Right lobe of liver (tissue), 6 donors: ENCODE measurements at regions not wholly inside any gene's neighbourhood (a gene's known extent, or its start where the extent isn't known, plus 50 kb on each side); places are given as distances from the start of the nearest gene placed in this dataset.
"Not testable (repeated sequence)": the region's sequence is repeated elsewhere in the genome, so short reads cannot be mapped to it uniquely, and the experiment has no call there.

Source experiments
- ATAC-seq, 4 donors: fragments of 200-7000 bp; cut with Tn5 transposase; one replicate each; pipeline ENCODE4 v1.9.1; 2020; ENCODE audit warnings: mild to moderate bottlenecking in 4 of 4, moderate library complexity in 4 of 4
- DNase-seq, 3 donors: peaks; one replicate each; pipeline ENCODE4 v3.0.0-alpha.2; 2020
- H3K27ac ChIP-seq, 3 donors: fragments of 200-600 bp; one replicate each; pipeline ENCODE4 v1.8.0; 2022
- H3K27me3 ChIP-seq, 2 donors: fragments of 200-600 bp; one replicate each; pipeline ENCODE4 v1.8.0; 2022
- H3K36me3 ChIP-seq, 4 donors: fragments of 200-600 bp; sonication (generic) in 1 of 4; one replicate each; pipeline versions ENCODE4 v1.5.1 to v1.8.0; 2017 to 2022; ENCODE audit warnings: control low read depth in 1 of 4
- H3K4me1 ChIP-seq, 4 donors: fragments of 200-600 bp; sonication (generic) in 1 of 4; one replicate each; pipeline versions ENCODE4 v1.5.1 to v1.8.0; 2017 to 2022; ENCODE audit warnings: control low read depth in 1 of 4
- H3K4me3 ChIP-seq, 3 donors: fragments of 200-600 bp; one replicate each; pipeline ENCODE4 v1.8.0; 2022
- H3K9me3 ChIP-seq, 4 donors: fragments of 200-600 bp; sonication (generic) in 1 of 4; one replicate each; pipeline versions ENCODE4 v1.5.1 to v1.8.0; 2017 to 2022; ENCODE audit warnings: control low read depth in 1 of 4
- POLR2A ChIP-seq: fragments of 450-650 bp; IDR thresholded peaks from one replicate; pipeline ENCODE4 v1.6.1; 2017; ENCODE audit warnings: antibody characterized with exemption, mild to moderate bottlenecking
- WGBS: methylation state at CpG from one replicate; pipeline ENCODE4 v1.1.6; 2018; ENCODE audit warnings: low coverage, low lambda C conversion rate; ENCODE audit not compliant: insufficient coverage; ENCODE audit errors: missing lambda C conversion rate; 5-methylcytosine and 5-hydroxymethylcytosine counted together
- intact Hi-C, 2 donors: fragments of 100-400 bp; cut with DNase I; formaldehyde crosslinking; loops; one replicate each; pipeline versions ENCODE4 v1.11.2 to v1.14.1; 2022
- TF ChIP-seq, protein P1 (sequence below), 4 donors: fragments of 200-600 bp in 3 of 4; fragments of 450-650 bp in 1 of 4; IDR thresholded peaks; one replicate each; pipeline versions ENCODE4 v1.5.1 to v1.8.0; 2016 to 2022; ENCODE audit warnings: antibody characterized with exemption in 4 of 4, mild to moderate bottlenecking in 2 of 4
- donor health status: DM: no; HTN: yes; CAD: no.
- donor health status: DM: no; HTN: no; CAD: no.
- donor health status: DM: no; HTN: no; CAD: no.
- donor health status: DM: no; HTN: yes; CAD: no.
- donor health status: DM: no; HTN: yes; CAD: no.

DNA sequence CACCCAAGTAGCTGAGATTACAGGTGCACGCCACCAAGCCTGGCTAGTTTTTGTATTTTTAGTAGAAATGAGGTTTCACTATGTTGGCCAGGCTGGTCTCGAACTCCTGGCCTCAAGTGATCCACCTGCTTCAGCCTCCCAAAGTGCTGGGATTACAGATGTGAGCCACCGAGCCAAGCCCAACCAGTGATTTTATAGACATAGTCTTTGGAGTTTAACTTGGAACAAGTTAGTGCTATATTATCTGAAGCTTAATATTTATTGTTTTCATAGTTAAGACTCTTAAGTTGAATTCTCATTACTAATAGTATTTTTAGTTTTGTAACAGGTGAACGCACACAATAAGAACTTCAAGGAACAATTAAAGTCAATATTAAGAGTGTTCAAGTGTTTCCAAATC lies 122.1 kb downstream of the SPAG6 start:
- H3K36me3 ChIP-seq, H3K4me3 ChIP-seq, H3K9me3 ChIP-seq, H3K27me3 ChIP-seq, DNase-seq, H3K27ac ChIP-seq, ATAC-seq, intact Hi-C loops: not testable (repeated sequence)
- H3K4me1 ChIP-seq, result peaks cover 0 to 31% (median 5%) of the 10 kb centered on the region in 4 donors
- WGBS, result 64% methylated on average over 3 of the region's 4 CpGs

DNA sequence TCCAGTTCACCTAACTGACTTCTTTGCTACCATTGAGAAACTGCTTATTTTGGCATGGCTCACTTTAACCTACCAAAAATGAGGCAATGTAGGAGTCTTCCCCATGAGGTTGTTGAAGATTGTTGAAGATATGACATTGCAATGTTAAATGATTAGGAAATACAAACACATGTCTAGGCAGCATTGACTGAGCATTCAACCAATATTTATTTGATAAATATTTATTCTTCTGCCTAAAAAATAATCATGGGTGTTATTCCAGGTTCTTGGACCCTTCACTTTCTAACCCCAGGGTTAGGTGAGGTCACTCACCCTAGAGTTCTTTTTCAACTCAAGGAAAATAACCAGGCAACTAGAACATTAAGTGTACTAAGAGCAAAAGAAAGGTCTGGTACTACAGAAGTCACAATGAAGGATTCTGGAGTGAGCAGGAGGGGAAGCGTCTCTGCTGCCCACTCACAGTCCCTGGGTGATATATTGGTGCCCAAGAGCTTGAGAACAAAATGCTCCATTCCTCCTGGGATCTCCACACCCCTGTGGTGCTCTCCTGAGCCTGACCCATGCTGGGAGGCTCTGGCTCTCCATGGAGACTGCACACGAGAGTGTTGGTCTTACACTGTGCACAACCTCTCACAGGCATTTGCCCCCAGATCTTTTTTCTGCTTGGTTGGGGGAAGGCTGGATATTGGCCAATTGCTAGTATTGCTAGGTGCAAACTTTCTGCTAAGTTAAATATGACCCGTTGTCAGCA lies 123.4 kb downstream of the SPAG6 start:
- Histone ChIP-seq H3K27me3 (no peaks in the 10 kb centered on the region), H3K36me3 (no peaks in the 10 kb centered on the region), H3K9me3 (no peaks in the 10 kb centered on the region), H3K4me3 (no peak overlapping the region), H3K27ac (no peak overlapping the region), H3K4me1 (peaks cover 0 to 31% (median 5%) of the 10 kb centered on the region in 4 donors)
- WGBS, result 21% methylated on average over 2 of the region's 3 CpGs
- intact Hi-C loops, result no loop called here
- no peak for TF ChIP-seq POLR2A
- TF ChIP-seq, protein P1, sequence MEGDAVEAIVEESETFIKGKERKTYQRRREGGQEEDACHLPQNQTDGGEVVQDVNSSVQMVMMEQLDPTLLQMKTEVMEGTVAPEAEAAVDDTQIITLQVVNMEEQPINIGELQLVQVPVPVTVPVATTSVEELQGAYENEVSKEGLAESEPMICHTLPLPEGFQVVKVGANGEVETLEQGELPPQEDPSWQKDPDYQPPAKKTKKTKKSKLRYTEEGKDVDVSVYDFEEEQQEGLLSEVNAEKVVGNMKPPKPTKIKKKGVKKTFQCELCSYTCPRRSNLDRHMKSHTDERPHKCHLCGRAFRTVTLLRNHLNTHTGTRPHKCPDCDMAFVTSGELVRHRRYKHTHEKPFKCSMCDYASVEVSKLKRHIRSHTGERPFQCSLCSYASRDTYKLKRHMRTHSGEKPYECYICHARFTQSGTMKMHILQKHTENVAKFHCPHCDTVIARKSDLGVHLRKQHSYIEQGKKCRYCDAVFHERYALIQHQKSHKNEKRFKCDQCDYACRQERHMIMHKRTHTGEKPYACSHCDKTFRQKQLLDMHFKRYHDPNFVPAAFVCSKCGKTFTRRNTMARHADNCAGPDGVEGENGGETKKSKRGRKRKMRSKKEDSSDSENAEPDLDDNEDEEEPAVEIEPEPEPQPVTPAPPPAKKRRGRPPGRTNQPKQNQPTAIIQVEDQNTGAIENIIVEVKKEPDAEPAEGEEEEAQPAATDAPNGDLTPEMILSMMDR (IDR thresholded peaks at IDR 0.05), result no peak
- no peak for DNase-seq
- ATAC-seq, result peak; percentile 74 to 89 (median 77)

DNA sequence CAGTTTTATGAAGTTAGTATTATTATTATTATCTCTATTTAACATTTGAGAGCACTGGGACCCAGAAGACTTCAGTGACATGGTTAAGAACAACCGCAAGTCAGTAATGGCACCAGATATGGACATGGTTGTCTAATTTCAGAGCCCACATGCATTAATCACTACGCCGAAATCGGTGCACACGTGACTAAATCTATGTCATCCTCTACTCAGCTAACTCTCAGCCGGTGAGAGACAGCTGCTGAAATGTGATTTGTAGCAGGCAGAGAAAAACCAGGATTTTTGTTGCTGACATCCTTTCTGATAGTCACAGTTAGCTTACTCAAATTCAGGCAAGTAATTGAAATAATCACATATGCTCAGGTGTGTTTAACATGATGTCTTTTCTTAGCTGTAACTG lies 127.7 kb downstream of the SPAG6 start:
- DNase-seq, result no peak
- Histone ChIP-seq H3K4me3 (no peak overlapping the region), H3K27me3 (peaks cover 15 to 36% of the 10 kb centered on the region in 2 donors), H3K9me3 (no peaks in the 10 kb centered on the region), H3K27ac (no peak overlapping the region), H3K4me1 (peaks cover 0 to 28% (median 5%) of the 10 kb centered on the region in 4 donors), H3K36me3 (no peaks in the 10 kb centered on the region)
- ATAC-seq, result no peak
- WGBS, result 89% methylated on average over 6 of the region's 6 CpGs
- TF ChIP-seq, protein P1 (IDR thresholded peaks at IDR 0.05), result no peak
- no peak for TF ChIP-seq POLR2A
- intact Hi-C loops, result no loop called here

DNA sequence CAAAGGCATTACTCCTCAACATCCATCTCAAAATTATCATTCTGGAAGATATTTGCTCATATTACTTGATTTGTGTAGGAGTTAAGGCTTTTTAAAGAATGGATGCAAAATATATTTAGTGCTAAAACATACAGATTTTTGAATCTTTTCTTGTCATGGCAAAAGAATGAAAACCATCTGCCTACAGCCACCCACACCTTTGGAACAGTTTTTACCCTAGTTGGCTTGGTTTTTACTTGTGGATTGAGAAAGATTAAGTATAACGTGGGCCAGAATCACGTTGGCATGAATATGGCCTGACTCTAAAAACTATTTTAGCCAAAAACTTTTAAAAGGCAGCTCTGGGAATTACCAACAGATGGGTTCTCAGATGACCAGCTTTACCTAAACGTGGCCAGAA lies 128.2 kb downstream of the SPAG6 start:
- Histone ChIP-seq H3K36me3 (no peaks in the 10 kb centered on the region), H3K4me1 (peaks cover 0 to 24% (median 3%) of the 10 kb centered on the region in 4 donors), H3K4me3 (no peak overlapping the region), H3K27ac (no peak overlapping the region), H3K9me3 (no peaks in the 10 kb centered on the region), H3K27me3 (peaks cover 15 to 36% of the 10 kb centered on the region in 2 donors)
- no peak for DNase-seq
- ATAC-seq, result no peak
- 28% methylated on average over 3 of the region's 3 CpGs for WGBS
- intact Hi-C loops, result no loop called here
- no peak for TF ChIP-seq POLR2A
- TF ChIP-seq, protein P1 (IDR thresholded peaks at IDR 0.05), result no peak
